HCT116 (cell line): ENCODE measurements at regions not wholly inside any gene's neighbourhood (a gene's known extent, or its start where the extent isn't known, plus 50 kb on each side); places are given as distances from the start of the nearest gene placed in this dataset.

ENCODE experiments used
- ATAC-seq: fragments of 200-7000 bp; cut with Tn5 transposase; 2 replicates; pipeline ENCODE4 v1.9.1; 2020; ENCODE audit warnings: mild to moderate bottlenecking, moderate library complexity
- BruUV-seq: library from RNA; stranded (reverse); fragments of 400-500 nt; replicated peaks from 2 replicates; lab custom pipeline; 2021; lab: Mats Ljungman, UMichigan
- CTCF ChIA-PET: fragments of 300-600 bp; sonication (Branson Sonifier 250); formaldehyde crosslinking; loops from one replicate; lab custom pipeline; 2021; ENCODE audit warnings: antibody characterized with exemption; lab: Charles Lee
- POLR2A ChIA-PET: fragments of 300-600, 350-600 bp; sonication (Branson Sonifier 250); formaldehyde crosslinking; loops from one replicate; lab custom pipeline; 2021; ENCODE audit warnings: antibody characterized with exemption; lab: Charles Lee
- RAD21 ChIA-PET, 2 experiments: fragments of 300-600 bp; sonication (Branson Sonifier 250); formaldehyde crosslinking; loops; one replicate each; lab custom pipeline; 2023; ENCODE audit warnings: low total read pairs in 2 of 2; ENCODE audit not compliant: uncharacterized antibody in 2 of 2, unreplicated experiment in 2 of 2, low non-redundant PET in 1 of 2; lab: Charles Lee
- DNase-seq: peaks from one replicate; pipeline ENCODE4 v3.0.0-alpha.2; 2010; ENCODE audit warnings: low read depth, low spot score
- H2AFZ ChIP-seq: fragments of 200-600 bp; shearing (Covaris generic), sonication (generic); 2 replicates; pipeline ENCODE4 v1.6.1; 2017; ENCODE audit warnings: low read depth, mixed run types, mixed read lengths, antibody characterized with exemption, low read length; ENCODE audit not compliant: poor library complexity, severe bottlenecking
- H3K27ac ChIP-seq: 2 replicates; pipeline ENCODE4 v1.5.1; 2012; ENCODE audit warnings: low read depth, low read length
- H3K27me3 ChIP-seq: fragments of 200-600 bp; sonication (generic); 2 replicates; pipeline ENCODE4 v1.6.1; 2016; ENCODE audit warnings: mixed run types, low read length, mixed read lengths; ENCODE audit not compliant: insufficient read depth
- H3K36me3 ChIP-seq, 2 experiments: fragments of 200-500 bp in 1 of 2; fragments of 200-600 bp in 1 of 2; sonication (Bioruptor generic) in 1 of 2; sonication (generic) in 1 of 2; 2 replicates each; pipeline versions ENCODE4 v1.5.1 to v1.6.1; 2014 to 2016; ENCODE audit warnings: low read length in 2 of 2, inconsistent platforms in 1 of 2, mixed read lengths in 1 of 2, mixed run types in 1 of 2; ENCODE audit not compliant: insufficient read depth in 2 of 2, control insufficient read depth in 1 of 2
- H3K4me1 ChIP-seq, 2 experiments: fragments of 200-600 bp in 1 of 2; sonication (generic) in 1 of 2; 2 replicates each; pipeline versions ENCODE4 v1.5.1 to v1.6.1; 2012 to 2017; ENCODE audit warnings: low read length in 2 of 2, inconsistent platforms in 1 of 2, mild to moderate bottlenecking in 1 of 2, mixed read lengths in 1 of 2, mixed run types in 1 of 2, moderate library complexity in 1 of 2; ENCODE audit not compliant: insufficient read depth in 2 of 2, control insufficient read depth in 1 of 2
- H3K4me2 ChIP-seq: fragments of 200-600 bp; sonication (generic); 2 replicates; pipeline ENCODE4 v1.6.1; 2017; ENCODE audit warnings: mixed run types, low read length, mixed read lengths
- H3K4me3 ChIP-seq, 2 experiments: fragments of 200-600 bp in 1 of 2; sonication (generic) in 1 of 2; replicated peaks in 1 of 2; 2 replicates each; pipeline ENCODE4 v1.5.1; 2011 to 2016; ENCODE audit warnings: low read length in 2 of 2, control low read depth in 1 of 2, low read depth in 1 of 2, mild to moderate bottlenecking in 1 of 2, mixed read lengths in 1 of 2, mixed run types in 1 of 2
- H3K79me2 ChIP-seq: fragments of 200-600 bp; sonication (generic); 2 replicates; pipeline ENCODE4 v1.6.1; 2017; ENCODE audit warnings: mild to moderate bottlenecking, mixed run types, low read length, moderate library complexity, mixed read lengths; ENCODE audit not compliant: insufficient read depth
- H3K9ac ChIP-seq: fragments of 200-600 bp; sonication (generic); 2 replicates; pipeline ENCODE4 v1.6.1; 2016; ENCODE audit warnings: low read length, mixed read lengths
- H3K9me2 ChIP-seq: fragments of 200-600 bp; sonication (generic), shearing (Covaris generic); 2 replicates; pipeline ENCODE4 v1.6.1; 2017; ENCODE audit warnings: mixed run types, mild to moderate bottlenecking, moderate library complexity; ENCODE audit not compliant: insufficient read depth
- H3K9me3 ChIP-seq, 2 experiments: fragments of 200-500 bp in 1 of 2; fragments of 200-600 bp in 1 of 2; sonication (Bioruptor generic) in 1 of 2; sonication (generic) in 1 of 2; 2 replicates each; pipeline ENCODE4 v1.6.1; 2014 to 2017; ENCODE audit warnings: low read length in 2 of 2, mixed read lengths in 2 of 2, inconsistent platforms in 1 of 2, low read depth in 1 of 2, mild to moderate bottlenecking in 1 of 2, mixed run types in 1 of 2, moderate library complexity in 1 of 2; ENCODE audit not compliant: control insufficient read depth in 1 of 2, insufficient read depth in 1 of 2
- H4K20me1 ChIP-seq: fragments of 200-600 bp; sonication (generic), shearing (Covaris generic); 2 replicates; pipeline ENCODE4 v1.6.1; 2017; ENCODE audit warnings: mixed run types, mild to moderate bottlenecking, moderate library complexity; ENCODE audit not compliant: insufficient read depth
- CBX3 ChIP-seq: IDR thresholded peaks from 2 replicates; pipeline ENCODE4 v1.6.1; 2012; ENCODE audit warnings: low read depth
- EGR1 ChIP-seq: IDR thresholded peaks from 2 replicates; pipeline ENCODE4 v1.6.1; 2012; ENCODE audit warnings: low read depth
- ELF1 ChIP-seq: IDR thresholded peaks from 2 replicates; pipeline ENCODE4 v1.6.1; 2012; ENCODE audit warnings: low read depth, borderline replicate concordance
- EZH2phosphoT487 ChIP-seq: fragments of 200-600 bp; IDR thresholded peaks from 2 replicates; pipeline ENCODE4 v1.6.1; 2018; ENCODE audit warnings: antibody characterized with exemption, borderline replicate concordance
- JUND ChIP-seq: IDR thresholded peaks from 2 replicates; pipeline ENCODE4 v1.6.1; 2012
- MAX ChIP-seq: IDR thresholded peaks from 2 replicates; pipeline ENCODE4 v1.6.1; 2012
- REST ChIP-seq: IDR thresholded peaks from 2 replicates; pipeline ENCODE4 v1.6.1; 2012; ENCODE audit warnings: low read depth
- SIN3A ChIP-seq: IDR thresholded peaks from 2 replicates; pipeline ENCODE4 v1.6.1; 2012; ENCODE audit warnings: low read depth
- SP1 ChIP-seq: IDR thresholded peaks from 2 replicates; pipeline ENCODE4 v1.6.1; 2012; ENCODE audit warnings: low read depth
- SRF ChIP-seq: IDR thresholded peaks from 2 replicates; pipeline ENCODE4 v1.6.1; 2012; ENCODE audit warnings: low read depth
- TCF7L2 ChIP-seq: IDR thresholded peaks from 2 replicates; pipeline ENCODE4 v1.7.0; 2011; ENCODE audit warnings: borderline replicate concordance, inconsistent platforms; ENCODE audit not compliant: insufficient read depth, insufficient read length; ENCODE audit errors: extremely low read depth
- YY1 ChIP-seq: IDR thresholded peaks from 2 replicates; pipeline ENCODE4 v1.6.1; 2011; ENCODE audit warnings: low read length, low read depth, moderate library complexity, mild to moderate bottlenecking; ENCODE audit not compliant: insufficient replicate concordance; ENCODE audit errors: extremely low read depth
- intact Hi-C: fragments of 100-400 bp; cut with micrococcal nuclease; formaldehyde crosslinking; loops from 2 replicates; pipeline ENCODE4 v1.10.0; 2022
- TF ChIP-seq, protein P1 (sequence below): IDR thresholded peaks from 2 replicates; pipeline ENCODE4 v1.6.1; 2012
- TF ChIP-seq, protein P2 (sequence below): IDR thresholded peaks from 2 replicates; pipeline ENCODE4 v1.6.1; 2011; ENCODE audit warnings: mild to moderate bottlenecking, low read length, moderate library complexity; ENCODE audit not compliant: insufficient replicate concordance; ENCODE audit errors: extremely low read depth
- TF ChIP-seq, protein P3 (sequence below), 3 experiments: fragments of 200-600 bp in 1 of 3; sonication (generic) in 1 of 3; IDR thresholded peaks in 2 of 3; conservative IDR thresholded peaks in 1 of 3; 2 replicates each; pipeline ENCODE4 v1.5.1; 2012 to 2017; ENCODE audit warnings: low read depth in 2 of 3, low read length in 2 of 3, antibody characterized with exemption in 1 of 3, borderline replicate concordance in 1 of 3, control low read depth in 1 of 3, mild to moderate bottlenecking in 1 of 3, mixed read lengths in 1 of 3, mixed run types in 1 of 3, moderate library complexity in 1 of 3; ENCODE audit not compliant: insufficient read depth in 1 of 3

DNA sequence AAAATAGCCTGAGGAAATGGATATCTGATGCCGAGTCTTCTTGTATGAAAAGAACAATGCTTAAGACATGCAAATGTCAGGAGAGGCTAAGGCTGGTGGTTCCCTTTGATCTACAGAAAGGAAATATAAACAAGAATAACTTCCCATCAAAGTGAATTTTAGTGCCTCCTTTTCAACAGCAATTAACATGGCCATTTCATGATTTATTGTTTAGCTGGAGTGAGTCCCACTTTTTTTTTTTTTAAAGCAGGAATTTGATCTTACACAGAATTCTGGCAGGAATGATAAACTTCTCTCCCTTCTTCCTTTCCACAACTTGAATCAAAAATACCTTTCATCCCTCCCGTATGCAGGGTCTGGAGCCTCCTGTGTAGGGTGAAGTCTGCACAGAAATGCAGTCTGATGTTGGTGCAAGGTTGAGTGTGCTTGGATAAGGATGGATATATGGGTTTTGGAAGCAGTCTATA lies 287.0 kb downstream of the MEX3B start:
- RAD21 ChIA-PET = no interaction called here
- no peak overlapping the region for H3K9ac ChIP-seq
- TF ChIP-seq, protein P1, sequence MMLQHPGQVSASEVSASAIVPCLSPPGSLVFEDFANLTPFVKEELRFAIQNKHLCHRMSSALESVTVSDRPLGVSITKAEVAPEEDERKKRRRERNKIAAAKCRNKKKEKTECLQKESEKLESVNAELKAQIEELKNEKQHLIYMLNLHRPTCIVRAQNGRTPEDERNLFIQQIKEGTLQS = no peak
- TF ChIP-seq JUND (no peak), SRF (no peak), SP1 (no peak), REST (no peak), MAX (no peak), SIN3A (no peak), ELF1 (no peak), EGR1 (no peak), YY1 (no peak), CBX3 (no peak), TCF7L2 (no peak), EZH2phosphoT487 (no peak)
- TF ChIP-seq, protein P2, sequence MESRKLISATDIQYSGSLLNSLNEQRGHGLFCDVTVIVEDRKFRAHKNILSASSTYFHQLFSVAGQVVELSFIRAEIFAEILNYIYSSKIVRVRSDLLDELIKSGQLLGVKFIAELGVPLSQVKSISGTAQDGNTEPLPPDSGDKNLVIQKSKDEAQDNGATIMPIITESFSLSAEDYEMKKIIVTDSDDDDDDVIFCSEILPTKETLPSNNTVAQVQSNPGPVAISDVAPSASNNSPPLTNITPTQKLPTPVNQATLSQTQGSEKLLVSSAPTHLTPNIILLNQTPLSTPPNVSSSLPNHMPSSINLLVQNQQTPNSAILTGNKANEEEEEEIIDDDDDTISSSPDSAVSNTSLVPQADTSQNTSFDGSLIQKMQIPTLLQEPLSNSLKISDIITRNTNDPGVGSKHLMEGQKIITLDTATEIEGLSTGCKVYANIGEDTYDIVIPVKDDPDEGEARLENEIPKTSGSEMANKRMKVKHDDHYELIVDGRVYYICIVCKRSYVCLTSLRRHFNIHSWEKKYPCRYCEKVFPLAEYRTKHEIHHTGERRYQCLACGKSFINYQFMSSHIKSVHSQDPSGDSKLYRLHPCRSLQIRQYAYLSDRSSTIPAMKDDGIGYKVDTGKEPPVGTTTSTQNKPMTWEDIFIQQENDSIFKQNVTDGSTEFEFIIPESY = no peak
- TF ChIP-seq, protein P3, sequence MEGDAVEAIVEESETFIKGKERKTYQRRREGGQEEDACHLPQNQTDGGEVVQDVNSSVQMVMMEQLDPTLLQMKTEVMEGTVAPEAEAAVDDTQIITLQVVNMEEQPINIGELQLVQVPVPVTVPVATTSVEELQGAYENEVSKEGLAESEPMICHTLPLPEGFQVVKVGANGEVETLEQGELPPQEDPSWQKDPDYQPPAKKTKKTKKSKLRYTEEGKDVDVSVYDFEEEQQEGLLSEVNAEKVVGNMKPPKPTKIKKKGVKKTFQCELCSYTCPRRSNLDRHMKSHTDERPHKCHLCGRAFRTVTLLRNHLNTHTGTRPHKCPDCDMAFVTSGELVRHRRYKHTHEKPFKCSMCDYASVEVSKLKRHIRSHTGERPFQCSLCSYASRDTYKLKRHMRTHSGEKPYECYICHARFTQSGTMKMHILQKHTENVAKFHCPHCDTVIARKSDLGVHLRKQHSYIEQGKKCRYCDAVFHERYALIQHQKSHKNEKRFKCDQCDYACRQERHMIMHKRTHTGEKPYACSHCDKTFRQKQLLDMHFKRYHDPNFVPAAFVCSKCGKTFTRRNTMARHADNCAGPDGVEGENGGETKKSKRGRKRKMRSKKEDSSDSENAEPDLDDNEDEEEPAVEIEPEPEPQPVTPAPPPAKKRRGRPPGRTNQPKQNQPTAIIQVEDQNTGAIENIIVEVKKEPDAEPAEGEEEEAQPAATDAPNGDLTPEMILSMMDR (IDR thresholded peaks at IDR 0.05 in 2 of 3, conservative IDR thresholded peaks at IDR 0.05 in 1 of 3; ENCODE audit: borderline replicate concordance in 1 of 3, insufficient read depth in 1 of 3, low read depth in 2 of 3, low read length in 2 of 3) = no peak
- TF ChIP-seq, all 23 proteins: peak for 0
- DNase-seq (no peak), ATAC-seq (no peak)
- Histone ChIP-seq H3K27ac (no peak overlapping the region), H4K20me1 (no peaks in the 10 kb centered on the region), H3K79me2 (no peaks in the 10 kb centered on the region), H2AFZ (no peak overlapping the region), H3K4me2 (no peak overlapping the region), H3K4me1 (no peaks in the 10 kb centered on the region), H3K9me3 (no peaks in the 10 kb centered on the region), H3K9me2 (no peaks in the 10 kb centered on the region), H3K4me3 (no peak overlapping the region), H3K27me3 (peaks cover 42% of the 10 kb centered on the region; the same call in 1 of the 2 replicates), H3K36me3 (no peaks in the 10 kb centered on the region)
- ChIA-PET CTCF (no interaction called here), POLR2A (no interaction called here)
- intact Hi-C loops = loop anchor here (10.0 kb wide), 1 partner anchor 284 kb away; no protein-coding TSS in a partner anchor
- BruUV-seq = no TSS peak
